Parathyroid adenoma (tissue), 2 donors: ENCODE measurements at regions not wholly inside any gene's neighbourhood (a gene's known extent, or its start where the extent isn't known, plus 50 kb on each side); places are given as distances from the start of the nearest gene placed in this dataset.

Source experiments
- H2AFZ ChIP-seq: fragments of 300-600 bp; sonication (generic); one replicate; pipeline ENCODE4 v1.7.0; 2017; ENCODE audit warnings: antibody characterized with exemption, mild to moderate bottlenecking
- H3K27ac ChIP-seq: fragments of 300-600 bp; sonication (generic); one replicate; pipeline ENCODE4 v1.7.0; 2017
- H3K27me3 ChIP-seq: fragments of 300-600 bp; sonication (generic); one replicate; pipeline ENCODE4 v1.7.0; 2017; ENCODE audit warnings: low read length; ENCODE audit not compliant: control insufficient read depth, insufficient read depth
- H3K36me3 ChIP-seq: fragments of 300-600 bp; sonication (generic); one replicate; pipeline ENCODE4 v1.7.0; 2017; ENCODE audit warnings: low read length; ENCODE audit not compliant: control insufficient read depth, insufficient read depth
- H3K4me1 ChIP-seq: fragments of 300-600 bp; sonication (generic); one replicate; pipeline ENCODE4 v1.7.0; 2017; ENCODE audit warnings: control low read depth
- H3K4me2 ChIP-seq: fragments of 300-600 bp; sonication (generic); one replicate; pipeline ENCODE4 v1.7.0; 2017; ENCODE audit warnings: low read length
- H3K4me3 ChIP-seq: fragments of 300-600 bp; sonication (generic); one replicate; pipeline ENCODE4 v1.7.0; 2017; ENCODE audit warnings: low read depth, low read length
- H3K79me2 ChIP-seq: fragments of 300-600 bp; sonication (generic); one replicate; pipeline ENCODE4 v1.7.0; 2017; ENCODE audit warnings: control low read depth
- H3K9ac ChIP-seq: fragments of 300-600 bp; sonication (generic); one replicate; pipeline ENCODE4 v1.7.0; 2017; ENCODE audit warnings: mild to moderate bottlenecking
- H3K9me3 ChIP-seq: fragments of 300-600 bp; sonication (generic); one replicate; pipeline ENCODE4 v1.7.0; 2017; ENCODE audit warnings: low read length; ENCODE audit not compliant: control insufficient read depth
- TF ChIP-seq, protein P1 (sequence below): fragments of 300-600 bp; sonication (generic); IDR thresholded peaks from one replicate; pipeline ENCODE4 v1.7.0; 2017; ENCODE audit warnings: antibody characterized with exemption, mild to moderate bottlenecking
- donor health status: primary hyperparathyroidism.

DNA sequence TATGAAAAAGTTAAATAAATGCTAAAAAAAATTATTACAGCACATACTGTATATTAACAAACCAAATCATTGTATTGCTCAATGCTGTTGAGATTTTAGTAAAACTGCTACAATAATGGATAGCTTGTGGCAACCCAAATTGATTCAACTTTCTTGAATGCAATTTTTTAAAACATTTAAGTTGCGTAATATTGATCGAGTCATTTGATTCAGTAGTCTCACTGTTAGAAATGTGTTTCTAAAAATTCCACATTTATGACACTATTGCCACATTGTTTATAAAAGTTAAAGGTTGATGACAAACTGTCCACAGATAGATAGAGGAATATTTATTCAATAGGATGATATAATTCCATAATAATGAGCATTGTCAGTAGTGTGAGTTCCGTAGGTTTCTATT lies 640.7 kb upstream of the CRIM1 start:
- H3K27me3 ChIP-seq, result no peaks in the 10 kb centered on the region
- no peaks in the 10 kb centered on the region for H3K36me3 ChIP-seq
- no peak overlapping the region for H2AFZ ChIP-seq
- H3K4me3 ChIP-seq, result no peak overlapping the region
- no peaks in the 10 kb centered on the region for H3K9me3 ChIP-seq
- H3K27ac ChIP-seq, result no peak overlapping the region
- no peak overlapping the region for H3K9ac ChIP-seq
- no peaks in the 10 kb centered on the region for H3K4me1 ChIP-seq
- H3K4me2 ChIP-seq, result no peak overlapping the region
- H3K79me2 ChIP-seq, result no peaks in the 10 kb centered on the region
- TF ChIP-seq, protein P1, sequence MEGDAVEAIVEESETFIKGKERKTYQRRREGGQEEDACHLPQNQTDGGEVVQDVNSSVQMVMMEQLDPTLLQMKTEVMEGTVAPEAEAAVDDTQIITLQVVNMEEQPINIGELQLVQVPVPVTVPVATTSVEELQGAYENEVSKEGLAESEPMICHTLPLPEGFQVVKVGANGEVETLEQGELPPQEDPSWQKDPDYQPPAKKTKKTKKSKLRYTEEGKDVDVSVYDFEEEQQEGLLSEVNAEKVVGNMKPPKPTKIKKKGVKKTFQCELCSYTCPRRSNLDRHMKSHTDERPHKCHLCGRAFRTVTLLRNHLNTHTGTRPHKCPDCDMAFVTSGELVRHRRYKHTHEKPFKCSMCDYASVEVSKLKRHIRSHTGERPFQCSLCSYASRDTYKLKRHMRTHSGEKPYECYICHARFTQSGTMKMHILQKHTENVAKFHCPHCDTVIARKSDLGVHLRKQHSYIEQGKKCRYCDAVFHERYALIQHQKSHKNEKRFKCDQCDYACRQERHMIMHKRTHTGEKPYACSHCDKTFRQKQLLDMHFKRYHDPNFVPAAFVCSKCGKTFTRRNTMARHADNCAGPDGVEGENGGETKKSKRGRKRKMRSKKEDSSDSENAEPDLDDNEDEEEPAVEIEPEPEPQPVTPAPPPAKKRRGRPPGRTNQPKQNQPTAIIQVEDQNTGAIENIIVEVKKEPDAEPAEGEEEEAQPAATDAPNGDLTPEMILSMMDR, result no peak

DNA sequence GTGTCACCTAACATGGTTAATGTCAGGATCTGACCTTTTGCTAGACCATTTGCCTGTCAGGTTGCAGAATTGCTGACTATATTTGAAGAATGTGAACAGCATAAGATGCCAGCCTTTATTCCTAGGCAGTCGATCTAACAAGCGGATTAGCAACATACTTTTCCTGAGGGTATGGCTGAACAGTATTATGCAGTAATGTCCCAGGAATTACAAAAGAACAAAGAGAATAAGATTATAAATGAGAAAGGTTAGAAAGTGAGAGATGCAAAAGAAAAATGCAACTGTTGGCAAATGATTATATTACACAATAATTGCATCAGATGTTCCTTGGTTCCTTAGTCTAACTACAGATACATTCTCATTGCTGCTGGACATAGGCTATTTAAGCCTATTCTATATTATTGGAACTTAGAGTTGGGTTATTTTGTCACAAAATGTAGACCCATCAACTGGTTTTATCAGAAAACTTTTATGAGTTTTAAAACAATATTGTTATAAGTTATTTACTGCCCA lies 647.1 kb upstream of the CRIM1 start:
- Histone ChIP-seq H3K4me2 (no peak overlapping the region), H3K79me2 (no peaks in the 10 kb centered on the region), H3K9me3 (no peaks in the 10 kb centered on the region), H3K27ac (no peak overlapping the region), H3K9ac (no peak overlapping the region), H2AFZ (no peak overlapping the region), H3K4me3 (no peak overlapping the region), H3K4me1 (no peaks in the 10 kb centered on the region), H3K27me3 (no peaks in the 10 kb centered on the region), H3K36me3 (no peaks in the 10 kb centered on the region)
- TF ChIP-seq, protein P1, result no peak

DNA sequence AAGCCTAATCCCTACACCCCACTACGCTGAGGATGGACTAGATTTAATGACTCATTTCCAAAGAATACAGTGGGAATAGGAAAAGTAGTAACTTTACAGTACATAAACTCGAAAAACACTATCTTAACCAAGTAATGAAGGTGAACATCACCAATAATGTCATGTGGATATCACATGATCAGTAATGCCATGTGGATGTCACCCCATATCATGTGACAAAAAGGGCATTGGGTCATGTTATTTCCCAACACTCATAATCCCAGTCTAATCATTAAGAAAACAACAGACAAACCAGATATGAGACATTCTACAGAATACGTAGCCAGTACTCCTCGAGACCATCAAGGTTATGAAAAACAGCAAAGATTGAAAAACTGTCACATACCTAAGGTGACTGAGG lies 667.3 kb upstream of the CRIM1 start:
- no peaks in the 10 kb centered on the region for H3K79me2 ChIP-seq
- no peak overlapping the region for H3K4me2 ChIP-seq
- H3K9ac ChIP-seq, result no peak overlapping the region
- H3K9me3 ChIP-seq, result no peaks in the 10 kb centered on the region
- H3K36me3 ChIP-seq, result no peaks in the 10 kb centered on the region
- TF ChIP-seq, protein P1, result no peak
- H2AFZ ChIP-seq, result no peak overlapping the region
- H3K4me1 ChIP-seq, result no peaks in the 10 kb centered on the region
- no peaks in the 10 kb centered on the region for H3K27me3 ChIP-seq
- H3K27ac ChIP-seq, result no peak overlapping the region
- H3K4me3 ChIP-seq, result no peak overlapping the region

DNA sequence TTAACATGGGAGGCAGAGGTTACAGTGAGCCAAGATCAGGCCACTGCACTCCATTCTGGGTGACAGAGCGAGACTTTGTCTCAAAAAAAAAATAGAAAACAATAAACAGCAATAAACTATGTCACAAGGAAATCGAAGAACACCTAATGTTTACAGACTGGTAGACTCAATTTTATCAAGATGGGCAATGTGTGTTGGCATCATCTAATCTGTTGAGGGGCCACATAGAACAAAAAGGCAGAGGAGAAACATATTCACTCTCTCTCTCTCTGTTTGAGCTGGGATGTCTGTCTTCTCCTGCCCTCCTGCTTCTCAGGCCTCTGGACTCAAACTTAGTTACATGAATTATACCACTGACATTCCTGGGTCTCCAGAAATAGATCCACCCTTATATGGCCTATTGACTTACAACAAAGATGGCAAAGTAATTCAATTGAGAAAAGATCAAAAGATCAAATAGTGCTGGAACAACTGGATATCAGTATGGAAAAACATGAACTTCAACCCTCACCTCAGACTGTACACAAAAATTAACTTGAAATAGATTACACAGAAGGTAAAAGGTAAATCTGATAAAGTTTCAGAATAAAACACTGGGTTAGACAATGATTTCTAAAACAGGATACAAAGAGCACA lies 703.8 kb upstream of the CRIM1 start:
- TF ChIP-seq, protein P1, result no peak
- Histone ChIP-seq H3K79me2 (no peaks in the 10 kb centered on the region), H3K36me3 (no peaks in the 10 kb centered on the region), H3K9ac (no peak overlapping the region), H3K4me1 (no peaks in the 10 kb centered on the region), H3K4me2 (no peak overlapping the region), H2AFZ (no peak overlapping the region), H3K27ac (no peak overlapping the region), H3K27me3 (no peaks in the 10 kb centered on the region), H3K4me3 (no peak overlapping the region), H3K9me3 (no peaks in the 10 kb centered on the region)

DNA sequence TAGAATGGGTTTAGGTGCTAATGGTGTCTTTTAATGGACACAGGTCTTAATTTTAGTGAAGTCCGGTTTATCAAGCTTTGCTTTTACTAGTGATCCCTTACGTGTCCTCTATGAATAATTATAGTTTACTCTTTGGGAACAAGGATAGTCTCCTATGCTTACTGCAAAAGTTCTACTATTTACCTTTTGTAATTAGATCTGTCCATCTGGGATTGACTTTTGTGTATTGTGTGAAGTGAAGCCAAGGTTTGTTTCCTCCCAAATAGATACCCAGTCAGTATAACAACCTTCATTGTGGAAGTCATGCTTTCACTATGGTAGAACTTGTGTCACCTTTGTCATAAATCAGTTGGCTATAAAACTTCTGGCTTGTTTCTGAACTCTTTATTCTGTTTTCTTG lies 740.9 kb upstream of the CRIM1 start:
- Histone ChIP-seq H3K79me2 (no peaks in the 10 kb centered on the region), H3K27ac (no peak overlapping the region), H3K27me3 (no peaks in the 10 kb centered on the region), H3K36me3 (no peaks in the 10 kb centered on the region), H2AFZ (no peak overlapping the region), H3K4me3 (no peak overlapping the region), H3K9me3 (no peaks in the 10 kb centered on the region), H3K9ac (no peak overlapping the region), H3K4me1 (no peaks in the 10 kb centered on the region), H3K4me2 (no peak overlapping the region)
- TF ChIP-seq, protein P1, result no peak
